Small intestine (tissue), 7 donors: ENCODE measurements at regions not wholly inside any gene's neighbourhood (a gene's known extent, or its start where the extent isn't known, plus 50 kb on each side); places are given as distances from the start of the nearest gene placed in this dataset.

ENCODE experiments used
- DNase-seq, 2 donors: peaks; one replicate each; pipeline versions ENCODE4 v3.0.0 to v3.0.0-alpha.2; 2013
- FAIRE-seq: peaks from 2 replicates; lab custom pipeline; 2012; peaks lifted over from hg19 to GRCh38; lab: Jason Lieb, UNC
- H3K27ac ChIP-seq, 3 donors: one replicate each; pipeline ENCODE4 v1.5.1; 2013; ENCODE audit warnings: low read length in 2 of 3, mild to moderate bottlenecking in 2 of 3, control low read depth in 1 of 3, inconsistent platforms in 1 of 3, low read depth in 1 of 3, moderate library complexity in 1 of 3
- H3K27me3 ChIP-seq, 3 donors: one replicate each; pipeline ENCODE4 v1.6.1; 2013; ENCODE audit warnings: low read length in 3 of 3, inconsistent platforms in 1 of 3; ENCODE audit not compliant: control insufficient read depth in 3 of 3, insufficient read depth in 3 of 3
- H3K36me3 ChIP-seq, 3 donors: one replicate each; pipeline ENCODE4 v1.6.1; 2013; ENCODE audit warnings: low read length in 3 of 3, inconsistent platforms in 1 of 3, low read depth in 1 of 3, mild to moderate bottlenecking in 1 of 3, moderate library complexity in 1 of 3; ENCODE audit not compliant: control insufficient read depth in 3 of 3, insufficient read depth in 2 of 3
- H3K4me1 ChIP-seq, 3 donors: one replicate each; pipeline ENCODE4 v1.6.1; 2013; ENCODE audit warnings: low read length in 2 of 3, inconsistent platforms in 1 of 3, low read depth in 1 of 3, mild to moderate bottlenecking in 1 of 3, moderate library complexity in 1 of 3; ENCODE audit not compliant: control insufficient read depth in 3 of 3, insufficient read depth in 2 of 3
- H3K4me3 ChIP-seq, 3 donors: one replicate each; pipeline ENCODE4 v1.5.1; 2013; ENCODE audit warnings: low read length in 3 of 3, control low read depth in 1 of 3, inconsistent platforms in 1 of 3, low read depth in 1 of 3, mild to moderate bottlenecking in 1 of 3, moderate library complexity in 1 of 3
- H3K9me3 ChIP-seq, 2 donors: one replicate each; pipeline ENCODE4 v1.6.1; 2013; ENCODE audit warnings: low read depth in 1 of 2, low read length in 1 of 2; ENCODE audit not compliant: control insufficient read depth in 2 of 2, insufficient read depth in 1 of 2
- WGBS, 3 donors: extraction: QIAGEN DNeasy Blood & Tissue Kit; methylation state at CpG; one replicate each; pipeline ENCODE4 v1.1.7; 2013; 5-methylcytosine and 5-hydroxymethylcytosine counted together
- donor health status: healthy with polysubstance abuse.
- donor health status: control.
- donor health status: control.
- donor health status: Bipolar disorder and iron deficiency.
- donor health status: healthy.

- Histone ChIP-seq H3K4me1 (no peaks in the 10 kb centered on the region), H3K4me3 (no peak overlapping the region), H3K27ac (no peak overlapping the region), H3K27me3 (peaks cover 0 to 4% (median 0%) of the 10 kb centered on the region in 3 donors), H3K9me3 (peaks cover 0 to 3% of the 10 kb centered on the region in 2 donors), H3K36me3 (no peaks in the 10 kb centered on the region)
- no peak for FAIRE-seq
- 64 to 89% (median 88%) methylated on average over 3 to 4 of the region's 4 CpGs for WGBS, 3 donors
- DNase-seq = no peak
Measured at GRCh38 chr1:30145723-30146303, 577.6 kb downstream of the MATN1 start.

GRCh38 chr1:30144831-30145230 is 578.6 kb downstream of the MATN1 start:
- peaks cover 0 to 3% of the 10 kb centered on the region in 2 donors for H3K9me3 ChIP-seq
- DNase-seq (no peak), FAIRE-seq (no peak)
- no peaks in the 10 kb centered on the region for H3K36me3 ChIP-seq
- H3K4me1 ChIP-seq = no peaks in the 10 kb centered on the region
- no peak overlapping the region for H3K4me3 ChIP-seq
- WGBS, 3 donors = 72 to 97% (median 88%) methylated on average over 1 of the region's 1 CpG
- H3K27ac ChIP-seq = no peak overlapping the region
- H3K27me3 ChIP-seq = peaks cover 0 to 4% (median 0%) of the 10 kb centered on the region in 3 donors

GRCh38 chr1:30143517-30143916 is 579.9 kb downstream of the MATN1 start:
- no peaks in the 10 kb centered on the region for H3K4me1 ChIP-seq
- FAIRE-seq (no peak), DNase-seq (no peak)
- H3K36me3 ChIP-seq = no peaks in the 10 kb centered on the region
- H3K4me3 ChIP-seq = no peak overlapping the region
- peaks cover 0 to 3% of the 10 kb centered on the region in 2 donors for H3K9me3 ChIP-seq
- 67 to 100% (median 82%) methylated on average over 1 of the region's 1 CpG for WGBS, 3 donors
- H3K27ac ChIP-seq = no peak overlapping the region
- H3K27me3 ChIP-seq = peaks cover 0 to 4% (median 0%) of the 10 kb centered on the region in 3 donors

- WGBS, 3 donors = 70 to 84% (median 75%) methylated on average over 7 of the region's 7 CpGs
- no peak for DNase-seq
Measured at GRCh38 chr1:30140566-30140965, 582.8 kb downstream of the MATN1 start.

GRCh38 chr1:30138891-30139290 is 584.5 kb downstream of the MATN1 start:
- no peak overlapping the region for H3K27ac ChIP-seq
- no peaks in the 10 kb centered on the region for H3K36me3 ChIP-seq
- DNase-seq = no peak
- no peaks in the 10 kb centered on the region for H3K27me3 ChIP-seq
- H3K9me3 ChIP-seq = peaks cover 0 to 3% of the 10 kb centered on the region in 2 donors
- no peak for FAIRE-seq
- 89 to 92% (median 90%) methylated on average over 5 of the region's 5 CpGs for WGBS, 3 donors
- no peaks in the 10 kb centered on the region for H3K4me1 ChIP-seq
- no peak overlapping the region for H3K4me3 ChIP-seq

More at GRCh38 chr1:30140566-30140965, 582.8 kb downstream of the MATN1 start:
- no peaks in the 10 kb centered on the region for H3K4me1 ChIP-seq
- H3K9me3 ChIP-seq = peaks cover 0 to 3% of the 10 kb centered on the region in 2 donors
- no peaks in the 10 kb centered on the region for H3K36me3 ChIP-seq
- no peaks in the 10 kb centered on the region for H3K27me3 ChIP-seq
- H3K4me3 ChIP-seq = no peak overlapping the region
- no peak for FAIRE-seq
- H3K27ac ChIP-seq = no peak overlapping the region

- no peak overlapping the region for H3K4me3 ChIP-seq
- FAIRE-seq (no peak), DNase-seq (no peak)
- H3K9me3 ChIP-seq = no peaks in the 10 kb centered on the region
- no peaks in the 10 kb centered on the region for H3K27me3 ChIP-seq
- H3K4me1 ChIP-seq = no peaks in the 10 kb centered on the region
- H3K27ac ChIP-seq = no peak overlapping the region
- 74 to 81% (median 81%) methylated on average over 3 of the region's 3 CpGs for whole genome bisulfite sequencing, 3 donors
- H3K36me3 ChIP-seq = no peaks in the 10 kb centered on the region
Measured at GRCh38 chr1:30137001-30137400, 586.4 kb downstream of the MATN1 start.

GRCh38 chr1:30135698-30136097 is 587.7 kb downstream of the MATN1 start:
- Histone ChIP-seq H3K9me3 (no peaks in the 10 kb centered on the region), H3K36me3 (no peaks in the 10 kb centered on the region), H3K4me1 (no peaks in the 10 kb centered on the region), H3K27me3 (no peaks in the 10 kb centered on the region), H3K27ac (no peak overlapping the region), H3K4me3 (no peak overlapping the region)
- WGBS, 3 donors = 82 to 84% (median 83%) methylated on average over 4 of the region's 4 CpGs
- DNase-seq (no peak), FAIRE-seq (no peak)

GRCh38 chr1:30134466-30135217 is 588.7 kb downstream of the MATN1 start:
- H3K27ac ChIP-seq = no peak overlapping the region
- H3K4me3 ChIP-seq = no peak overlapping the region
- FAIRE-seq (no peak), DNase-seq (no peak)
- WGBS, 3 donors = 70 to 74% (median 71%) methylated on average over 18 of the region's 18 CpGs
- no peaks in the 10 kb centered on the region for H3K36me3 ChIP-seq
- H3K9me3 ChIP-seq = no peaks in the 10 kb centered on the region
- no peaks in the 10 kb centered on the region for H3K4me1 ChIP-seq
- H3K27me3 ChIP-seq = no peaks in the 10 kb centered on the region
